HL-60 (cell line): ENCODE measurements at regions not wholly inside any gene's neighbourhood (a gene's known extent, or its start where the extent isn't known, plus 50 kb on each side); places are given as distances from the start of the nearest gene placed in this dataset.
"Not testable (repeated sequence)": the region's sequence is repeated elsewhere in the genome, so short reads cannot be mapped to it uniquely, and the experiment has no call there.

ENCODE experiments used
- CTCF ChIP-seq: IDR thresholded peaks from one replicate; pipeline ENCODE4 v1.5.1; 2011; ENCODE audit warnings: low read length, control low read depth, inconsistent platforms; ENCODE audit not compliant: insufficient read depth
- GABPA ChIP-seq: IDR thresholded peaks from 2 replicates; pipeline ENCODE4 v1.6.1; 2012; ENCODE audit warnings: low read depth
- POLR2AphosphoS5 ChIP-seq: IDR thresholded peaks from 2 replicates; pipeline ENCODE4 v1.6.1; 2012; ENCODE audit warnings: low read depth

- TF ChIP-seq CTCF, POLR2AphosphoS5, GABPA: not testable (repeated sequence)
These were observed 804.3 kb downstream of the TTLL7 start for GRCh38 chr1:83194610-83195009.
